GM12864 (cell line): ENCODE measurements at regions not wholly inside any gene's neighbourhood (a gene's known extent, or its start where the extent isn't known, plus 50 kb on each side); places are given as distances from the start of the nearest gene placed in this dataset.

Source experiments
- DNase-seq: peaks from one replicate; pipeline ENCODE4 v3.0.0-alpha.2; 2011; ENCODE audit warnings: low read depth
- H3K4me3 ChIP-seq: 2 replicates; pipeline ENCODE4 v1.5.1; 2011; ENCODE audit warnings: mild to moderate bottlenecking, low read depth, low read length, control low read depth
- TF ChIP-seq, protein P1 (sequence below): IDR thresholded peaks from 2 replicates; pipeline ENCODE4 v1.5.1; 2011; ENCODE audit warnings: low read depth, mild to moderate bottlenecking, moderate library complexity, low read length, control low read depth, inconsistent platforms; ENCODE audit errors: missing control alignments

DNA sequence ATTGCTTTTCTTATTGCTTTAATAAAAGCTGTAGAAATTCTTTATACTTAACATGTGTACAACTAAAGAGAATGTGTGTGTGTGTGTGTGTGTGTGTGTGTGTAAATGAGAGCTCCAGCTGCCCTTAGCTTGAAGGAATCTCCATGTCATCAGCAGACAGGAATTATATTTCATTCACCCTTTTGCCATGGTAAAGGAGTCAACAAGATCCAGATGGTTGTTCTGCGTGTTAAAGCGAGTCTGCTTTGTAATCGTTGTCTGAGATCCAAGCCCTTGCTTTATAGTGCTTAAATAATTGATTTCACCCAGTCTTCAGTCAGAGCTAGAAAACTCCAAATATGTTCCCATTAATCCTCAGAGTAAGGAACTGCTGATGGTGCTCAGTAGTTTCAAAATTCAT is 285.5 kb downstream of the PDGFC start:
- H3K4me3 ChIP-seq, result no peak overlapping the region
- TF ChIP-seq, protein P1, sequence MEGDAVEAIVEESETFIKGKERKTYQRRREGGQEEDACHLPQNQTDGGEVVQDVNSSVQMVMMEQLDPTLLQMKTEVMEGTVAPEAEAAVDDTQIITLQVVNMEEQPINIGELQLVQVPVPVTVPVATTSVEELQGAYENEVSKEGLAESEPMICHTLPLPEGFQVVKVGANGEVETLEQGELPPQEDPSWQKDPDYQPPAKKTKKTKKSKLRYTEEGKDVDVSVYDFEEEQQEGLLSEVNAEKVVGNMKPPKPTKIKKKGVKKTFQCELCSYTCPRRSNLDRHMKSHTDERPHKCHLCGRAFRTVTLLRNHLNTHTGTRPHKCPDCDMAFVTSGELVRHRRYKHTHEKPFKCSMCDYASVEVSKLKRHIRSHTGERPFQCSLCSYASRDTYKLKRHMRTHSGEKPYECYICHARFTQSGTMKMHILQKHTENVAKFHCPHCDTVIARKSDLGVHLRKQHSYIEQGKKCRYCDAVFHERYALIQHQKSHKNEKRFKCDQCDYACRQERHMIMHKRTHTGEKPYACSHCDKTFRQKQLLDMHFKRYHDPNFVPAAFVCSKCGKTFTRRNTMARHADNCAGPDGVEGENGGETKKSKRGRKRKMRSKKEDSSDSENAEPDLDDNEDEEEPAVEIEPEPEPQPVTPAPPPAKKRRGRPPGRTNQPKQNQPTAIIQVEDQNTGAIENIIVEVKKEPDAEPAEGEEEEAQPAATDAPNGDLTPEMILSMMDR, result no peak

DNA sequence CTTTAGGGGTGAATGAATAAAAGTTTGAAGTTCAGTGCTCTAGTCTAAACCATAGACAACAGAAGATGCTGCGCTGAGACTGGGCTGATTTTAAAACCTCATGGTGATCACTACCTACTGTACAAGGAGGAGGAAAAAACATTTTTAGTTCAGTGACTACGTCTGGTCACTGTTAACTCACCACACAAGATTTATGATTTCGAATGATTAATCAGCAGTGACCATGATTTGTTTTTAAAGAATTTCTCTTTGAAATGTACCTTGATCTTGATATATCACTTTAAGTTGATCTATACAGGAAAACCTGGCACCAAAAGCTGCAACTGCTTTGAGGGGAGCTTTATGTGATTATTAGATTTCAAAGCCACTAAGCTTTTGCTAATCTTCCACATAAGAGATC is 286.3 kb downstream of the PDGFC start:
- TF ChIP-seq, protein P1, result no peak
- no peak for DNase-seq
- no peak overlapping the region for H3K4me3 ChIP-seq

More for the DNA sequence above, 285.5 kb downstream of the PDGFC start:
- no peak for DNase-seq

- DNase-seq, result no peak
- no peak overlapping the region for H3K4me3 ChIP-seq
- TF ChIP-seq, protein P1, result no peak
Measured at GRCh38 chr4:156677656-156678055, 293.9 kb downstream of the PDGFC start.

- TF ChIP-seq, protein P1, result peak; percentile 35
- no peak for DNase-seq
- no peak overlapping the region for H3K4me3 ChIP-seq
Measured at GRCh38 chr4:156677131-156677531, 294.5 kb downstream of the PDGFC start.

DNA sequence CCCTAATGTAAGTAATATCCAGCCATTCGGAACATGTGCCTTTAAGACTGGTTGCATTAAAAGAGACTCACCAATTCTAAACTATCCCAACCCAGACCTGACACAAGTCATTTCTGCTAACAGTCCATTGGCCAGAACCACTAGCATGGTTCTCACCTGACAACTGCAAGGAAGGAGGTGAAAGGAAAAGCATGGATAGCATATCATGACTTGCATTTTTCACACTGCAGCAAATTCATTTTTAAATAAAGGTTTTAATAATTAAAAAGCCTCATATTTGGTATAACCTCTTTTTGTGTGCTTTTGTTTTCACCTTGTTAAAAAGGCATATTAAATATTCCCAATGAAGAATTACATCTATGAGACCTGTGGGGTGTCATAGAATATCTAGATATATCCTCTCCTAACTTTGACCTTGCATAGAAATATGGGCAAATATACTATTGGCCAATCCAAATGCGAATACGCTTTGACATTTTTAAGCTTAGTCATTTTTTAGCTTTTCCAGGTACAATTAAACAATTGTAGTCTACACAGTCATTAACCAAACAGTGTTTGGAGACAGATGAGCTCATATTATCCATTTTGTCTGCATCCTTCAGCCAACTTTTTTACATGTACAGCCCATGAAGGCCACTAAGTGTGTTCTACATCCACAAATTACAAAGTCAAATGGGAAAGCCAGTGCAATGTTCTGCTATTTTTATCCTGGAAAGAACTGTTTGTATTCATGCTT is 295.3 kb downstream of the PDGFC start:
- no peak overlapping the region for H3K4me3 ChIP-seq
- TF ChIP-seq, protein P1, result no peak
- DNase-seq, result no peak

- no peak overlapping the region for H3K4me3 ChIP-seq
- TF ChIP-seq, protein P1, result no peak
- DNase-seq, result no peak
Measured at GRCh38 chr4:156673483-156673882, 298.1 kb downstream of the PDGFC start.

- TF ChIP-seq, protein P1, result no peak
- no peak for DNase-seq
- no peak overlapping the region for H3K4me3 ChIP-seq
Measured at GRCh38 chr4:156672492-156673305, 298.9 kb downstream of the PDGFC start.
